HG02623 (cell line): ENCODE measurements at regions not wholly inside any gene's neighbourhood (a gene's known extent, or its start where the extent isn't known, plus 50 kb on each side); places are given as distances from the start of the nearest gene placed in this dataset.
"Not testable (repeated sequence)": the region's sequence is repeated elsewhere in the genome, so short reads cannot be mapped to it uniquely, and the experiment has no call there.

Source experiments
- ATAC-seq: cut with Tn5 transposase; IDR thresholded peaks from one replicate; pipeline ENCODE4 v1.9.1; 2021; ENCODE audit warnings: moderate library complexity; ENCODE audit not compliant: unreplicated experiment

DNA sequence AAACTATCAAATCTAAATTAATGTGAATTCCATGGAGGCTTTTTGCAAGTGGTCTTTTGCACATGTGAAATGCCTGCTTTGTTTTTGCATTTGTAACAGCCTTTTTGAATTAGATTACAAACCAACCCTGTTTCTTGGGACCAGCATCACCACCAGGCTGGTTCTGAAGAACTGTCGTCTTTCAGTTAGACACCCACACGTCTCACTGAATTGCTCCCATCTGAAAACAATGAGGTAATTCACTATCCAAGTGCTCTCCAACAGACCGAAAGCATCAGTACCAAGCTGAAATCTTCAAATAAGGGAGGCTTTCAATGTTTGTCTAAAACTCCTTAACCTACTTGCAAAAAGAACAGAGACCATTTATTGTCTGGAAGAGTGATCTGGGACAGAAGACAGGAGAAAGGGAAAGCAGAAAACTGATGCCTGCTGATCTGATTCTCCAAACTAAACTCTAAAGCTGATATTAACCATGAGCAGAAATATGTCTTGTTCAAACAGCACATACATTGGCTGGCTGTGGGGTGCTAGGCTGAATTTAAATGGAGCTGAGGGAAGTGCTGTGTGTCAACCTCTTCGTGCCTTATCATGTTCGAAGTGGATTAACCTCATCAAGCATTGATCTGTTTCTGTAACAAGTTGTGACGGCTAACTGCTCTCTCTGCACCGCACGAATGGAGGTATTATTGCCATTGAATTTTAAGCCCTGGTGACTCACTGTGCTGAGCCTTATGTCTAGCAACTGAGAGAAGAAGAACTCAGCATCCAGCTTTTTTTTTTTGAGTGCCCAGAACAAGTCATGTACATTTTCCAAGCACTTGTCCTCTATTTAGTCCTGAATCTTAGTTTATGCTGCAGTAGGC is 213.7 kb upstream of the P2RY1 start:
- no peak for ATAC-seq

DNA sequence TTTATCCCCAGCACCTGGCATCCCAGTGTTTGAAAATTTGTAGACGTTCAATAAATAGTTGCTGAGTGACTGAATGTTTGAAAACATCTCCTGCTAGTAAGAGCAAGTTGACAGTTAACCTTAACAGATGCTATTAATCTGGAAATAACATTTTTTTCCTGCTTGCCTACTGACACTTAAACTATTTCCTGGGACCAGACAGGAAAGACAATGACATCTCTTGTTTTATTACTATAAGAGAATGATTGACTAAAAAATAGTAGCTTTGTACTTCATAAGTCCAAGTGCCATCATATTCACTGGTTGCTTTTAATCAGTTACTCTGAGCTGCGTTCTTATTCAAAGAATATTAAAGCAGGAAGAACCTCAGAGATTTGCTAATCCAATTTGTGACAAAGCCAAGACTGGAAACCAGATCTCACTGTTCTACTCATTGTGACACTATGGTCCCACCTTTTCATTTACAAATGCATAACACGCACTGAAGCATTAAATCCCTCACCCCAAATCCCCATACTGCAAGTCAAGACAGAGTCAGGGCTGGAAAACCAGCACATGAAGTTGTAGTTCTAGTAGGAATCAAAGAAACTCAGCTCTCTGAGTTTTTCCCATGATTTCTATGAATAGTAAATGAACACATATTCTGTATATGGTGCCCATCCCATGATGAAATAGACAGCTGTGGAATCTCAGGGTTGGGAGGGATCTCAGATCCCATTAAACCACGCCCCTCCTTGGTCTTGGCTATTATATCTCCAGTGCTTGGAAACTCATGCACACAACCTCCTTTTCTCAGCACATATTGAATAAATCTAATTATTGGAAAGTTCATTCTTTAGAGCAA is 212.7 kb upstream of the P2RY1 start:
- ATAC-seq, result no peak

DNA sequence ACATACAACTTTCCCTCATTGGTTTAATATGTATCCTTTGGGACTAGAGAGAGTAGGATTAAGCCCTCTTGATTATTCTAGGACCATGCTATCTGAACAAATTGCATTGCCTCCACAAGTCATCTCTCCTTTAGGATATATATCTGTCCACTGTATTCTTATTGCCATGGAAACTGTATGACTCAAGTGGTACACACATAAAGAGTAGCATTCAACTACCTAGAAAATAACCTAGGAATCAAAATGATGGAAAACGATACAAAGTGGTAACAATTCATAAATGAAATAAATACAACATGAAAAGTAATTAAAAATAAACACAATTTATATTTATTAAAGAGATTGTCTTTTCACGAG is 212.1 kb upstream of the P2RY1 start:
- ATAC-seq, result no peak

DNA sequence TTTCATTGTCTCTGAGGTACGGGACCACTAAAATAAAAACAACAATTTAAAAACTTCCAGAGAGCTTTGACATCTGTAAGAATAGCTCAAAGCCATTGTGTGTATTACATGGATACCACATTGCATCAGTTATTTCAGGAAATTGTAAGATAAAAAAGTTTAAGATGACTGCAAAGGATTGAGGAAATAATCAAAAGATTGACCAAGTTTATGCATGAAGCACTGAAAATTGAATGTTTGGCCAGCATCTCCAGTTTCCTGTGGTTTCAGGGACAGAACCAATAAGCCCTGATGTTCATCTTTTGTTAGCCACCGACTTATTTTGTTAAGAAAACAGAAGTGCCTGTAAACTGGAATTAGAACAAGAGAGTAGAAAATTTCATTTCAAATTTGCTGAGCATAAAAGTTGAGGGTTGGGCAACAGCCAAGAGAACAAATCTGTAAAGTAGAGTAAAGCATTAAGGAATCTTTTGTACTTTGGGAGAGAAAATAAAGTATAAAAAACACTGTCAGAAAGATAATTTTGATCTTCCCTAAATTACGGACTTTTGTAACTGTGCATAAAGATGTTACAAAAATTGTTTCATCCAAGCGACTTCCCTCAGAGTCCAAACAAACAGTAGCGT is 211.5 kb upstream of the P2RY1 start:
- no peak for ATAC-seq

DNA sequence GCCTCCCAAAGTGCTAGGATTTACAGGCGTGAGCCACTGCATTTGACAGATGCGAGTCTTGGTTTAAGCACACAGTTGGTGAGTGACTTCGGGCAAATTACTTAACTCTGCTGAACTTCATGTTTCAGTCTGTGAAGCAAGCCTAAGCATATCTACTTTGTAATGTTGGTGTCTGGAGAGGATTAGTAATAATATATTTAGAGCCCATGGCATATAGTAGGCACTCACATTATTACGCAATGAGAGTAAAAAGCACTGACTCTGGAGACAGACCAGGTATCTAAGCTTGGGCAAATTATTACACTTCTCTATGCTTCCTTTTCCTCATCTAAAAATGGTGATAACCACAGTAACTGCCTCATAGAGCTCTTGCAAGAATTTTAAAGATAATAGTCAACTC is 208.7 kb upstream of the P2RY1 start:
- ATAC-seq, result no peak

DNA sequence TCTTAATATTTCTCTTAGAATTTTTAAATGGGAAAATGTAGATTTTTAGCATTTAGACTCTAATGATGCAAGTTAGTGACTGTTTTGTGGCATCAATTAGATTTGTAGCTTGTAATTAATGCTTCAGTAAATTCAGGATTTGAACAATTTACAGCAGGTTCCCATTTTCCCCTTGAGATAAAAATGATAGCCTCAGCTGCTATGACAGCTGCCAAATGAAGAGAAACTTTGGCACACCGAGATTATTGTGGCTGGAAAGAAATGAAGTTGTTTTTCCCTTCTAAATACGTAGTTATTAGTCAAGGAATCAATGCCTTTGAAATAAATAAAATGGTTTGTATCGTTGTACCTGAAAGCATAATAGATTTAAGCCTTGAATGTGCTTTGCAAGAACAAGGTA is 206.4 kb upstream of the P2RY1 start:
- ATAC-seq, result no peak

DNA sequence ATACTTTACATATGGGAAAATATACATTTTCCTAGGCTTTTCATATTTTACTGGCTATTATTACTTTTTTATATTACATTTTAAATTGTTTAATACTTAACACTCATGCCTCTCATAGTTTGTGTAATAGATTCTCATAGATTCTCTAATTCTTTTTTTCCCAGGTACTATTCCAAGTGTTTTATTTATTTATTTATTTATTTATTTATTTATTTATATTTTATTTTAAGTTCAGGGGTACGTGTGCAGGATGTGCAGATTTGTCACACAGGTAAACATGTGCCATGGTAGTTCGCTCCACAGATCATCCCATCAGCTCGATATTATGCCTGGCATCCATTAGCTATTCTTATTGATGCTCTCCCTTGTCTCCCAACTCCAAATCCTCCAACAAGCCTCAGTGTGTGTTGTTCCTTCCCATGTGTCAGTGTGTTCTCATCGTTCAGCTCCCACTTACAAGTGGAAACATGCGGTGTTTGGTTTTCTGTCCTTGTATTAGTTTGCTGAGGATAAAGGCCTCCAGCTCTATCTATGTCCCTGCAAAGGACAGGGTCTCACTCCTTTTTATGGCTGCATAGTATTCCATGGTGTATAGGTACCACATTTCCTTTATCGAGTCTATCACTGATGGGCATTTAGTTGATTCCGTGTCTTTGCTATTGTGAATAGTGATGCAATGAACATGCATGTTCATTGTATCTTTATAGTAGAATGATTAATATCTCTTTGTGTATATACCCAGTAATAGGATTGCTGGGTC is 205.4 kb upstream of the P2RY1 start:
- no peak for ATAC-seq

DNA sequence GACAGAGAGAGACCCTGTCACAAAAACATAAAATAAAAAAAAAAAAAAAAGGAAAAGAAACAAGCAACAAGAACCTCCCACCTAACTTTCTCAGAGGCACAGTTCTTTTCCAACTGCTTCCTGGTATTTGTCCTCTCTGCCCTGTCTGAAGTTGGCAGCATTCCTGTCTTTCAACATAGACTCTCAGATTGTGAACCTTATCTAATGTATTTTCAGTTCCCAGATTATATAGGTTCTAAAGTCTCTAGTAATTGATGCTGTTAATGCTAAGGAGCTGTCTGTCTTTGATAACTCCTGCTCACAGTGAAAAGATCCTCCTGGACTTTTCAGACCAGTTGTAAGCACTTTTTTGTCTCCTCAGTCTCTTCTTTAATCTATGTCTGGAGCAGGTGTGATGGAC is 199.5 kb upstream of the P2RY1 start:
- no peak for ATAC-seq

DNA sequence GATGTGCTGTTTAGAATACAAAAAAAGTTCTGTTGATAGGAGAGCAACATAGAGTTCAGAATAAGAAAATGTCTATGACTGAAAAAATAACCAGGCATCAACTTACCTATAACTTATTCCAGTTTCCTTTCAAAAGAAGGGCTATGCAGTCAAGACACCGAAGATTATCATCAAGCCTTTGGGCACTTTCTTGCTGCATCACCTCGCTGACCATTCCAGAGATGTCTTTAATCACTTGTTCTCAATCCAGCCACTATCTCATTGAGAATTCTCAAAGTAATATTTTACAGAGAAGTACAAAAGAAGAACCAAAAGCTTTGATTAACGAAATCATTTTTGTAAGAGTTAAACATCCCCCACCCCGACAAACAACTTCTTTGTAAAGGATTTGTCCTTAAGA is 198.3 kb upstream of the P2RY1 start:
- ATAC-seq, result no peak

DNA sequence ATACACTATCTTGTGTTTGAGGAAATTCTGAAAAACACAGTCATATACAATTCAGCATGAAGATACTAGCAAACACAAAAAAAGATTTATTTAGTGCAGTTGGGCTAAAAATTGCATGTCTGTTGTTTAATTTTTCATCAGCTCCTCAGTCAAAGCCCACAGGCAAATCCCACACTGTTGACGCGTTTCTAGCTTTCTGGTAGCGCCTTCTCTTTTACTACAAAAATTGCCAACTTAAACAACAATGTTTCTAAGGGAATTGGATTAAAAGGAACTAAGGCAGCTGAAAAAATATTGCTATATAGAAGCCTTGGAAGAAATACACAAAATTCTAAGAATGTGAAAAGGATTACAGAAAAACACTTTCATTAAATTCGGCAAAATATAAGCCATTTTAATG is 196.7 kb upstream of the P2RY1 start:
- ATAC-seq, result no peak

DNA sequence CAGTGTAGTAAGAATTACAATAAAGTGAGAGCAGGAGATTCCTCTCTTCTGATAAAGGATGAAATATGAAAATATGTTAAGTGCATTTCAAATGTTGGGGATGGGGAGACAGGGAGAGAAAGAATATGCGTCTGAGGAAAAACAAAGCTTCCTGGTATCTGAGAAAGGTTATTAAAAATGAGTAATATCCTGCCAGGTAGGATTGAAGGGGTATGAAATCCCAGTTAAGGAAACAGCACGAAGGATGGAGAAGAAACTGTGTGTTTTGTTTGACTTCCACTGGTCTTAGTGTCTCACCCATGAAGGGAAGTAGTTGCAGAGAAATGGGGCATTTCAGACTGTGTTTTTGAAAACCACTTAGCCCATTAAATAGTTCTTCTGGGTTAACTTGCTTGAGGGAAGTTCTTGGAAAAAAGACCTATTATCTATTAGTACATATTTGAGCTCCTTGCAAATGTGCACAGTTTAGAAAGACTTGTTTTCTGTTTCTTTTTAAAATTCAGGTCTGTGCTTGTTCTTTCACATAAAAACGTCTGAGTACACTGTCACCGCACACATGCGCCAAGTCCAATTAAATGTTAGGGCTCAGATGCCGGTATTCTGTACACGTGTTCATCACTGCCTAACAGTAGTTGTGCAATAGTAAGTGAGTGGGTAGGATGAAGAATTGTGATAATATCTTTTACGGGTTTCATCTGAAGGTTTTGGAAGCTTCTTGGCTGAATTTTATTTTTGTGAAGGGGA is 196.1 kb upstream of the P2RY1 start:
- ATAC-seq, result no peak

DNA sequence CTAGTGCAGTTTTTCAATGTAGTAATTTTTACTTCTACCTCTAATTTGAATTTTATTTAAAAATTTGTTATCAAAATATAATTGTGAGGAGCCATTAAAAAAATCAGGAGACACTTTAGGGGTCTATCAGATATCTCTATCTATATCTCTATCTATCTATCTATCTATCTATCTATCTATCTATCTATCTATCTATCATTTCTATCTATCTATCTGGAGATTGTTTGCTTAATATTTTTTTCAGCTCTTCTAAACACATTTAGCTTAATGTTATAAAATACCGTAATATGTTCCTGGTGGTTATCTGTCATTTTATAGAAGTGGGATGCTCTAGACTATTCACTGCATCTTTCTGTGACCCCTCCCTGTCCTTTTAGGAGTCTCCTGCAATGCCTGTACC is 193.7 kb upstream of the P2RY1 start:
- ATAC-seq, result no peak

DNA sequence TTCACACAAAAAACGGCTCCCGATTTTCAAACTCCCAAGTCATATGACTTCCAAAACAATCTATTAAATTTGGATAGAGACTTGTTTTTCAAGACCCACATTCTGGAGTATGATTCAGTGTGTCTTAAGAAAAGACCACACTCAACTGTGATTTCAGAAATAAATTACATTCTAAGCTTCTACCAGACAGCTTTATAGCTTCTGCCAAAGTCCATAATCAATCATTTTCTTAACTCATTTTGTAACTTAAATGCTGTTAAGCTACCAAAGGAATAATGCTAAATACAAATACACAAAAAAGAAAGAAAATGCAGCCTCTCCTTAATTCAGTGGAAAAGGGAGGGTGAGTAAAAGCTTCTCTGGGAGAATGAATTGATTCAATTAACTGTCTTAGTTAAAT is 192.3 kb upstream of the P2RY1 start:
- no peak for ATAC-seq

DNA sequence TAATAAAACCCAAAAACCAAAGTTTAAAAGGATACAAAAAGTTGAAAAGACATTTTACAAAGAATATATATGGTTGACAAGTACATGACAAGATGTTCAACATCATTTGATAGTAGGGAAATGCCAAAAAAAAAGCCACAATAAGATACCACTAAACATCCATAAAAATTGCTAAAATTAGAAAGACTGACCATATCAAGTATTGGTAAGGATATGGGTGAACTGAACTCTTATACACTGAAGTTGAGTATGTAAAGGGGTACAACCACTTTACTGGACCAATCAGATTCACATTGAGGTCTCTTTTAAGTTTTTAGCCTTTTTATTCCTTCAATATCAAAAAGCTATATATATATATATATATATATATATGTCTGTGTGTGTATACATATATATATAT is 190.5 kb upstream of the P2RY1 start:
- no peak for ATAC-seq

DNA sequence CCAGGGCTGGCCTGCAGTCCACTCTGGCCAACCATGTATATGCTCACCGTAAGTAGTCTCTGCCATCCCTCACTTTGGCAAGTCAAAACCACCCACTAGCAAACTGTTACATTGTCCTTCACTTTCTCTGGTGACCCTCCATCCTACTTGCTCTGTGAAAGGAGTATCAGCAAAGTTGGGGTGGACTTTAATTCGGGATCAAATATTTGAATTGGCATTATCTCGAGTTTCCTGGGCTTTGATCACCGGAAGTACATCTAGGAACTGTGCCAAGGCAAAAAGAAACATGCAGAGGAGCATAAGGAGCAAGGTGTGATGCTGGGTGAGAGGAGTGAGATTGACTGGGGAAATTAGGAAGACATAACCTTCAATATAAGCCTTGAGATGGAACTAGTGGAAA is 188.9 kb upstream of the P2RY1 start:
- ATAC-seq, result no peak

DNA sequence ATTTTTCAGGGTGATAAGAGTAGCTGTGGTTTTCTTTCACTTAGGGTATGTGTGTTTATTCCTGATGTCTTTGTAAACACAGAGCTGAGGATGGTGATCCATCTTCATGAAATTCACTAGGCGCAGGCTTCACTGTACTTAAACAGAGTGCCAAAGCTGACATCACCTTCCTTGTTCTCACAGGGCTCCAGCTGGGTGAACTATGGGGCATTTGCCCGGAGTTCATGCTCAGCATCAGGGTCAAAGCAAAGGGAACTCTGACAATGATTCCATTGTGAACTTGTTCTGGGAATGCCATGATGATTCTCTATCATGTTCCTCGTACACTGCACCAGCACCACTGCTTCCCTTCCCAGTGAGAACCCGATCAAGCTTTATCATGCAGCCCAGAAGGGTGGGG is 184.8 kb upstream of the P2RY1 start:
- ATAC-seq, result no peak

DNA sequence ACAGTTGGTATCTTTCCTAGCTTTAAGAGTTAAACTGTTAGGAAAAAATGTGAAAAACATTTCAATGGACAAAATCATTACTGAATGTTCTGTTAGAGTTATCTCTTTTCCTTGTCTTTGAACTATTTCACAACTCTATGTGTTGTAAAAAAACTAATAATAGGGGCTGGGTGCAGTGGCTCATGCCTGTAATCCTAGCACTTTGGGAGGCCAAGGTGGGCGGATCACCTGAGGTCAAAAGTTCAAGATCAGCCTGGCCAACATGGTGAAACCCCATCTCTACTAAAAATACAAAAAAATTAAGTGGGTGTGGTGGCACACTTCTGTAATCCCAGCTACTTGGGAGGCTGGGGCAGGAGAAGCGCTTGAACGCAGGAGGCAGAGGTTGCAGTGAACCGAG is 184.0 kb upstream of the P2RY1 start:
- not testable (repeated sequence) for ATAC-seq

DNA sequence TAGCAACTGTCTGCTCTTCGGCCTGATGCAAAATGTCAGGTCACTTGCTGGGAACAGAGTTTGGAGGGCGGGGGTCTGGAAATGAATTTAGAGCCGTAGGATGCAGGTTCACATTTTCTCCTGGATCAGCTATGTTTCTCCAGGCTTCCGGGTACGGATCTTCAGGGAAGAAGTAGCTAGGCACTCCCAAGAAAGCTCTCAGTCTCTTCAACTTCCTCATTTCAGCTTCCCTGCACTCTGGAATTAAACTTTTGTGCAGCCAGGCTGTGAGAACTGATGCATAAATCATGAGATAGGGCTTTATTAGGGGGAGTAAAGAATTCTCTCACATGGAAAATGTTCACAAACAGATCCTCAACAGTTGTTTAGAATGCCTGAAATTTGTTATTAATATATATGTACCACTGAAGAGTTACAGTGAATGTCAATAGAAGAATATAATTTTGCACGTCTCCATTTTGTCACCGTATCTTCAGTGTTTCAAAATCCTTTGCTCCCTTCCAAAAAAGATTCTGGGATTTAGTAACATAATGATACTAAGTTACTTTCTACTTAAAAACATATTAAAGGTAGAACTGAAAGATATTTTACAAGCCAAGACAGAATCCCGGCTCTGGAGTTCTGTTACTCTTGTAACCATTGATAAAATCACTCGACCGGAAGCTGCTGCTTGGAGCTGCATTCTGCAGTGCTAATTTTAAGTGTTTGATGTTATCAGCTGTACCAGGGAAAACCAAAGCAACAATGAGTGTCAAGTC is 178.5 kb upstream of the P2RY1 start:
- no peak for ATAC-seq

DNA sequence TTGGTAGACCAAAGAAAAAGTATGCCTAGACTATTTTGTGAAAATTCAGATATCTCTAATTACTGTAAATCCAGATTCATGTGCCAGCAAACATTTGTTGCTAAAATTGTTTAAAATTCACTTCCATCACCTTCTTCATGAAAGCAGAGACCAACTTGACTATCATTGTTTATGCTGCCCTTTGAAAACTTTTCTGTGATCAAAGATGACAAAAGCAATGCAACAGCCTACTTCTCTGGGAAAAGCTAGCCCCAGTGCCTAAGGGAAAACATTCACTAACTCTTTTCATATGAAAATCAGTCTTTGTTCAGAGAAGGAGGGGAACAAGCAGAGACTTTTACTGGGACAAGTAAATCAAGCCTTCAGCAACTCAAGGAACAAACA is 178.0 kb upstream of the P2RY1 start:
- no peak for ATAC-seq
